SK-N-SH treated with all-trans-retinoic acid at 6 μM for 48 hours (cell line): ENCODE measurements at regions not wholly inside any gene's neighbourhood (a gene's known extent, or its start where the extent isn't known, plus 50 kb on each side); places are given as distances from the start of the nearest gene placed in this dataset.

Experiments
- BACH2 ChIP-seq: fragments of 250-450 bp; sonication (Bioruptor Pico); IDR thresholded peaks from 2 replicates; pipeline ENCODE4 v1.9.0; 2021; ENCODE audit warnings: mild to moderate bottlenecking, borderline replicate concordance
- CREB5 ChIP-seq: fragments of 250-450 bp; sonication (Bioruptor Pico); IDR thresholded peaks from 2 replicates; pipeline ENCODE4 v1.5.1; 2020; ENCODE audit warnings: low read depth, mild to moderate bottlenecking, moderate library complexity
- GLIS3 ChIP-seq: fragments of 250-450 bp; sonication (Bioruptor Pico); IDR thresholded peaks from 2 replicates; pipeline ENCODE4 v1.5.0; 2020; ENCODE audit warnings: mild to moderate bottlenecking, moderate library complexity
- PATZ1 ChIP-seq: fragments of 250-450 bp; sonication (Bioruptor Pico); IDR thresholded peaks from 2 replicates; pipeline ENCODE4 v1.8.0; 2020; ENCODE audit warnings: mild to moderate bottlenecking, moderate library complexity, borderline replicate concordance
- PPARA ChIP-seq: fragments of 250-450 bp; sonication (Bioruptor Pico); IDR thresholded peaks from 2 replicates; pipeline ENCODE4 v1.5.0; 2020; ENCODE audit warnings: mild to moderate bottlenecking, borderline replicate concordance
- RARB ChIP-seq: fragments of 250-450 bp; sonication (Bioruptor Pico); IDR thresholded peaks from 2 replicates; pipeline ENCODE4 v1.8.0; 2021; ENCODE audit warnings: mild to moderate bottlenecking, moderate library complexity
- SNAI2 ChIP-seq: fragments of 250-450 bp; sonication (Bioruptor Pico); IDR thresholded peaks from 2 replicates; pipeline ENCODE4 v1.5.0; 2020; ENCODE audit warnings: mild to moderate bottlenecking, moderate library complexity
- ZC3H10 ChIP-seq: fragments of 250-450 bp; sonication (Bioruptor Pico); IDR thresholded peaks from 2 replicates; pipeline ENCODE4 v1.5.1; 2021; ENCODE audit warnings: mild to moderate bottlenecking, moderate library complexity
- ZFP3 ChIP-seq: fragments of 250-450 bp; sonication (Bioruptor Pico); IDR thresholded peaks from 2 replicates; pipeline ENCODE4 v1.5.0; 2020; ENCODE audit warnings: mild to moderate bottlenecking, moderate library complexity
- ZFP30 ChIP-seq: fragments of 450-650 bp; formaldehyde crosslinking; IDR thresholded peaks from 2 replicates; pipeline ENCODE4 v1.5.0; 2022; ENCODE audit warnings: mild to moderate bottlenecking, moderate library complexity
- ZNF70 ChIP-seq: fragments of 450-650 bp; formaldehyde crosslinking; IDR thresholded peaks from 2 replicates; pipeline ENCODE4 v1.5.0; 2020; ENCODE audit warnings: mild to moderate bottlenecking, moderate library complexity
- ZNF8 ChIP-seq: fragments of 450-650 bp; formaldehyde crosslinking; IDR thresholded peaks from 2 replicates; pipeline ENCODE4 v1.5.0; 2020; ENCODE audit warnings: mild to moderate bottlenecking, moderate library complexity

- TF ChIP-seq ZNF8 (no peak), PPARA (no peak), GLIS3 (CRISPR knock-in tag) (no peak), RARB (CRISPR knock-in tag) (no peak), BACH2 (CRISPR knock-in tag) (no peak), ZFP30 (CRISPR knock-in tag) (no peak), PATZ1 (CRISPR knock-in tag) (no peak), SNAI2 (CRISPR knock-in tag) (no peak), CREB5 (no peak), ZFP3 (CRISPR knock-in tag) (no peak), ZNF70 (CRISPR knock-in tag) (no peak), ZC3H10 (CRISPR knock-in tag) (no peak)
These were observed 233.7 kb upstream of the SDK2 start for GRCh38 chr17:73877962-73878361.
